ENCODE measurements at regions not wholly inside any gene's neighbourhood (a gene's known extent, or its start where the extent isn't known, plus 50 kb on each side); places are given as distances from the start of the nearest gene placed in this dataset.

- Histone ChIP-seq H3K36me3 (ENCODE audit: control insufficient read depth, insufficient read depth, low read length) (no peaks in the 10 kb centered on the region), H3K4me3 (ENCODE audit: low read depth, low read length) (no peak overlapping the region), H3K27me3 (ENCODE audit: control insufficient read depth, insufficient read depth, low read length) (no peaks in the 10 kb centered on the region)
- ChIA-PET POLR2A (no interaction called here), CTCF (no interaction called here)
- no peak for DNase-seq (ENCODE audit: low read depth)
- no peak for TF ChIP-seq CTCF (IDR thresholded peaks at IDR 0.05; ENCODE audit: insufficient read depth, low read depth, low read length)
These were observed 1234.6 kb downstream of the SLC16A7 start for GRCh38 chr12:60830381-60830780.

- no peak for DNase-seq (ENCODE audit: low read depth)
- H3K27me3 ChIP-seq (ENCODE audit: control insufficient read depth, insufficient read depth, low read length): no peaks in the 10 kb centered on the region
- POLR2A ChIA-PET: no interaction called here
- TF ChIP-seq CTCF (IDR thresholded peaks at IDR 0.05; ENCODE audit: insufficient read depth, low read depth, low read length): no peak
- CTCF ChIA-PET: no interaction called here
- no peak overlapping the region for H3K4me3 ChIP-seq (ENCODE audit: low read depth, low read length)
- H3K36me3 ChIP-seq (ENCODE audit: control insufficient read depth, insufficient read depth, low read length): no peaks in the 10 kb centered on the region
These were observed 1236.5 kb downstream of the SLC16A7 start for GRCh38 chr12:60832290-60832689.

GRCh38 chr12:60834372-60834771 is 1238.5 kb downstream of the SLC16A7 start:
- Histone ChIP-seq H3K27me3 (ENCODE audit: control insufficient read depth, insufficient read depth, low read length) (no peaks in the 10 kb centered on the region), H3K4me3 (ENCODE audit: low read depth, low read length) (no peak overlapping the region), H3K36me3 (ENCODE audit: control insufficient read depth, insufficient read depth, low read length) (no peaks in the 10 kb centered on the region)
- TF ChIP-seq CTCF (IDR thresholded peaks at IDR 0.05; ENCODE audit: insufficient read depth, low read depth, low read length): no peak
- CTCF ChIA-PET: no interaction called here
- DNase-seq (ENCODE audit: low read depth): no peak
- POLR2A ChIA-PET: no interaction called here

- H3K36me3 ChIP-seq (ENCODE audit: control insufficient read depth, insufficient read depth, low read length): no peaks in the 10 kb centered on the region
- H3K27me3 ChIP-seq (ENCODE audit: control insufficient read depth, insufficient read depth, low read length): no peaks in the 10 kb centered on the region
- no peak for DNase-seq (ENCODE audit: low read depth)
- CTCF ChIA-PET: no interaction called here
- H3K4me3 ChIP-seq (ENCODE audit: low read depth, low read length): no peak overlapping the region
- no peak for TF ChIP-seq CTCF (IDR thresholded peaks at IDR 0.05; ENCODE audit: insufficient read depth, low read depth, low read length)
- POLR2A ChIA-PET: no interaction called here
These were observed 1239.0 kb downstream of the SLC16A7 start for GRCh38 chr12:60834806-60835205.

- DNase-seq (ENCODE audit: low read depth): no peak
- Histone ChIP-seq H3K4me3 (ENCODE audit: low read depth, low read length) (no peak overlapping the region), H3K27me3 (ENCODE audit: control insufficient read depth, insufficient read depth, low read length) (no peaks in the 10 kb centered on the region), H3K36me3 (ENCODE audit: control insufficient read depth, insufficient read depth, low read length) (no peaks in the 10 kb centered on the region)
- ChIA-PET POLR2A (no interaction called here), CTCF (no interaction called here)
- TF ChIP-seq CTCF (IDR thresholded peaks at IDR 0.05; ENCODE audit: insufficient read depth, low read depth, low read length): no peak
These were observed 1240.8 kb downstream of the SLC16A7 start for GRCh38 chr12:60836651-60837050.

Data from BJ (cell line).